ENCODE measurements at regions not wholly inside any gene's neighbourhood (a gene's known extent, or its start where the extent isn't known, plus 50 kb on each side); places are given as distances from the start of the nearest gene placed in this dataset.
A peak's percentile ranks its signal among the peaks of the same experiment; 100 is the strongest.
"Not testable (repeated sequence)": the region's sequence is repeated elsewhere in the genome, so short reads cannot be mapped to it uniquely, and the experiment has no call there.

DNA sequence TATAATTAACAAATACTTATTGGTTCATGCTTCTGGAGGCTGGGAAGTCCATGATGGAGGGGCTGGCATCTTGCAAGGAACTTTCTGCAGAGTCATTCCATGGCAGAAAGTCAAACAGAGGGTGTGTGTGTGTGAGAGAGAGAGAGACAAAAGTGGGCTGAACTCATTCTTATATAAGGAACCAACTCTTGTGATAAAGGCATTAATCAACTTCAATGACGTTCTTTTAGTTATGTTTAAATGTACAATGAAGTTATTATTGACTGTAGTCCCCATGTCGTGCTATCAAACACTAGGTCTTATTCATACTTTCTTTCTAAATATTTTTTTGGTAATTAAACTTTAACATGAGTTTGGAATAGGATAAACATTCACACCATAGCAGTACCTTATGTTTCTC is 1408.8 kb downstream of the STIM2 start:
- intact Hi-C loops (cut with DNase I; ENCODE audit: low total_unique reads): no loop called here
- no peak overlapping the region for H3K4me3 ChIP-seq (ENCODE audit: low read depth, poor library complexity, severe bottlenecking)
- TF ChIP-seq, protein P1, sequence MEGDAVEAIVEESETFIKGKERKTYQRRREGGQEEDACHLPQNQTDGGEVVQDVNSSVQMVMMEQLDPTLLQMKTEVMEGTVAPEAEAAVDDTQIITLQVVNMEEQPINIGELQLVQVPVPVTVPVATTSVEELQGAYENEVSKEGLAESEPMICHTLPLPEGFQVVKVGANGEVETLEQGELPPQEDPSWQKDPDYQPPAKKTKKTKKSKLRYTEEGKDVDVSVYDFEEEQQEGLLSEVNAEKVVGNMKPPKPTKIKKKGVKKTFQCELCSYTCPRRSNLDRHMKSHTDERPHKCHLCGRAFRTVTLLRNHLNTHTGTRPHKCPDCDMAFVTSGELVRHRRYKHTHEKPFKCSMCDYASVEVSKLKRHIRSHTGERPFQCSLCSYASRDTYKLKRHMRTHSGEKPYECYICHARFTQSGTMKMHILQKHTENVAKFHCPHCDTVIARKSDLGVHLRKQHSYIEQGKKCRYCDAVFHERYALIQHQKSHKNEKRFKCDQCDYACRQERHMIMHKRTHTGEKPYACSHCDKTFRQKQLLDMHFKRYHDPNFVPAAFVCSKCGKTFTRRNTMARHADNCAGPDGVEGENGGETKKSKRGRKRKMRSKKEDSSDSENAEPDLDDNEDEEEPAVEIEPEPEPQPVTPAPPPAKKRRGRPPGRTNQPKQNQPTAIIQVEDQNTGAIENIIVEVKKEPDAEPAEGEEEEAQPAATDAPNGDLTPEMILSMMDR (IDR thresholded peaks at IDR 0.05): no peak
- TF ChIP-seq POLR2A (IDR thresholded peaks at IDR 0.05): no peak
- 67 to 71% methylated on average over 2 of the region's 2 CpGs for WGBS, 2 donors
- no peak for DNase-seq (ENCODE audit: low spot score in 2 of 2)

DNA sequence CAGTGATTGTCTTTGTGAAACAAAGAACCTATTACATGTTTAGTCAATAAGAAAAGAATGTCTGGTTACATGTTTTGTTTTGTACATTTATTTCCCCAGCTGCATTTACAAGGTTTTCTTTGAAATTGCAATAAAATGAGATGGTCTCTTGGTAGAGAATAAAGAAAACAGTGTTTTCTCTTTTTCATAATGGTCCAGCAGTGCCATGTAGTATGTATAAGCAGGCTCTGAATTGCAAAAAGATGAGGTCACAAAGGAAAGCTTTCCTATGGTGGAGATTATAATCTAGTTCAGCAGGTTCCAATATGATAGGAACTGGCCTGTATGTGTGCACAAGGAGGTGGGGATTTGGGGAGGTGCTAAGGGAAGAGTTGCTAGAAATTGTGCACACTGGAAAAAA is 1417.3 kb downstream of the STIM2 start:
- intact Hi-C loops (cut with DNase I; ENCODE audit: low total_unique reads): no loop called here
- no peak for TF ChIP-seq POLR2A (IDR thresholded peaks at IDR 0.05)
- TF ChIP-seq, protein P1 (IDR thresholded peaks at IDR 0.05): no peak
- H3K4me3 ChIP-seq (ENCODE audit: low read depth, poor library complexity, severe bottlenecking): no peak overlapping the region
- no peak for DNase-seq (ENCODE audit: low spot score in 2 of 2)

DNA sequence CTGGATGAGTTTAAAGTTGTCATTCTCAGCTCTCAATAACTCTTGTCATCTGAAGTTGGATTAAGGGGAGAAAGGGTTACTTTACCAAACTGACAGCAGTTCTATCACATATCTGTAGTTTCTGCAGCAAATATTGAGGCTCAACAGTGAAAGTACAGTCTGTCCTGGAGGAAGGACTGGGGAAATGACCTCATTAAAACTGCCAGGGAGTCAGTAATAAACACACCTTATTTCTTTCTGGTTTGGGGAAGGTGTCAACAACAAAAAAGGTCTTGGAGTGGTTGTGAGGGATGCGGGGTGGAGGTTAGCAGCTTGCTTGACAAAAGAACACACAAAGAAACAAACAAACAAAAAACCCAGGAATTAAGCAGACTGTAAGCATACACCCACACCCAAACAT is 1418.0 kb downstream of the STIM2 start:
- no peak for DNase-seq (ENCODE audit: low spot score in 2 of 2)
- WGBS, 2 donors: 86 to 88% methylated on average over 1 of the region's 1 CpG
- intact Hi-C loops (cut with DNase I; ENCODE audit: low total_unique reads): no loop called here
- H3K4me3 ChIP-seq (ENCODE audit: low read depth, poor library complexity, severe bottlenecking): no peak overlapping the region
- no peak for TF ChIP-seq POLR2A (IDR thresholded peaks at IDR 0.05)
- TF ChIP-seq, protein P1 (IDR thresholded peaks at IDR 0.05): no peak

DNA sequence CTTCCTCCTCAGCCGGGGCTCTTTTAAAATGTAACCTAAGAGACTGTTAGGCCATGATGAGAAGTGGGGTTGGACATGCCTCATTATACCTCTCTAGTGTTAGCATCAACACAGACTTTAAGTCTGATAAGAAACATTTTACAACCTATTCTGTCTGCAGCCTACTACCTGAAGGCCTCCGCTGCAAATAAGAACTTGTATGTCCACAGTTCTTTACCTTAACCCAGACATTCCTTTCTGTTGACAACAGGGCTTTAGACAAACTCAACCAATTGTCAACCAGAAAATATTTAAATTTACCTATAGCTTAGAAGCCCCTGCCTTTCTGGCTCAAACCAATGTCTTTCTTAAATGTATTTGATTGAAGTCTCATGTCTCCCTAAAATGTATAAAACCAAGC is 1418.6 kb downstream of the STIM2 start:
- DNase-seq (ENCODE audit: low spot score in 2 of 2): no peak
- H3K4me3 ChIP-seq (ENCODE audit: low read depth, poor library complexity, severe bottlenecking): no peak overlapping the region
- intact Hi-C loops (cut with DNase I; ENCODE audit: low total_unique reads): no loop called here
- TF ChIP-seq, protein P1 (IDR thresholded peaks at IDR 0.05): no peak
- no peak for TF ChIP-seq POLR2A (IDR thresholded peaks at IDR 0.05)
- WGBS, 2 donors: 87 to 89% methylated on average over 2 of the region's 2 CpGs

DNA sequence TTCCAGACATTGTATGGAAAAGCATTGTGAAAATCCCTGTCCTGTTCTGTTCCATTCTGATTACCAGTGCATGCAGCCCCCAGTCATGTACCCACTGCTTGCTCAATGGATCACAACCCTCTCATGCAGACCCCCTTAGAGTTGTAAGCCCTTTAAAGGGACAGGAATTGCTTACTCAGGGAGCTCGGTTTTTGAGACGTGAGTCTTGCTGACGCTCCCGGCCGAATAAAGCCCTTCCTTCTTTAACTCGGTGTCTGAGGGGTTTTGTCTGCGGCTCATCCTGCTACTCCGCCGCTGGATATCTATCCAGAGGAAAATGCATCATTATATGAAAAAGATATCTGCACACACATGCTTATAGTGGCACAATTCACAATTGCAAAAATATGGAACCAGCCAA is 1425.6 kb downstream of the STIM2 start:
- DNase-seq (ENCODE audit: low spot score in 2 of 2); H3K4me3 ChIP-seq (ENCODE audit: low read depth, poor library complexity, severe bottlenecking); intact Hi-C loops (cut with DNase I; ENCODE audit: low total_unique reads): not testable (repeated sequence)
- WGBS, 2 donors: 90 to 93% methylated on average over 9 of the region's 9 CpGs

DNA sequence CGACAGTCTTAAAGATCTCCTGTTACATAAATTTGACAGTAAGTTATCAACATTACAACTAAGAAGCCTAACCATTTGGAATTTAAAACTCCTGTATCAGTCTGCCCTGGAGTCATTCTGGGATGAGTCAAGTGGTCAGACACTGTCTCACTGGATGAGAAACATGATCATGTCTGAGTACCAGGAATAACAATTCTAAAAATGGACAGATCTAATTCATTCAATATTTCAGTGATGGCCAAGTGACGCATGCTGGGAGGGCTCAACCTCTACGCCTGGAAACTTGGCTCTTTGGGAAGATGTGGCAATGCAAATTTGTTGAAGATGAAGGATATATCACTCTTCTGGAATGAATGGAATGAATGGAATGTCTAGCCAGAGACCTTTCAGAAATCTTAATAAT is 1427.2 kb downstream of the STIM2 start:
- DNase-seq (ENCODE audit: low spot score in 2 of 2): peak in 1 of 2 donors; percentile 37
- intact Hi-C loops (cut with DNase I; ENCODE audit: low total_unique reads): no loop called here
- TF ChIP-seq, protein P1 (IDR thresholded peaks at IDR 0.05): no peak
- TF ChIP-seq POLR2A (IDR thresholded peaks at IDR 0.05): no peak
- WGBS, 2 donors: 24 to 30% methylated on average over 3 of the region's 3 CpGs
- H3K4me3 ChIP-seq (ENCODE audit: low read depth, poor library complexity, severe bottlenecking): no peak overlapping the region

Data from lower leg skin (tissue), 4 donors.